Sigmoid colon (tissue), 4 donors: ENCODE measurements at regions not wholly inside any gene's neighbourhood (a gene's known extent, or its start where the extent isn't known, plus 50 kb on each side); places are given as distances from the start of the nearest gene placed in this dataset.

Source experiments
- EP300 ChIP-seq, 4 donors: sonication (generic); formaldehyde crosslinking; IDR thresholded peaks; one replicate each; pipeline ENCODE4 v1.6.1; 2017; ENCODE audit warnings: antibody characterized with exemption in 4 of 4
- POLR2A ChIP-seq, 2 donors: fragments of 450-650 bp; IDR thresholded peaks; one replicate each; pipeline ENCODE4 v1.6.1; 2016; ENCODE audit warnings: antibody characterized with exemption in 2 of 2, mild to moderate bottlenecking in 2 of 2, moderate library complexity in 2 of 2
- TF ChIP-seq, protein P1 (sequence below), 4 experiments: fragments of 450-650 bp in 3 of 4; fragments of 200-600 bp in 1 of 4; IDR thresholded peaks; one replicate each; pipeline ENCODE4 v1.5.1; 2016 to 2019; ENCODE audit warnings: antibody characterized with exemption in 4 of 4, mild to moderate bottlenecking in 3 of 4, moderate library complexity in 2 of 4

DNA sequence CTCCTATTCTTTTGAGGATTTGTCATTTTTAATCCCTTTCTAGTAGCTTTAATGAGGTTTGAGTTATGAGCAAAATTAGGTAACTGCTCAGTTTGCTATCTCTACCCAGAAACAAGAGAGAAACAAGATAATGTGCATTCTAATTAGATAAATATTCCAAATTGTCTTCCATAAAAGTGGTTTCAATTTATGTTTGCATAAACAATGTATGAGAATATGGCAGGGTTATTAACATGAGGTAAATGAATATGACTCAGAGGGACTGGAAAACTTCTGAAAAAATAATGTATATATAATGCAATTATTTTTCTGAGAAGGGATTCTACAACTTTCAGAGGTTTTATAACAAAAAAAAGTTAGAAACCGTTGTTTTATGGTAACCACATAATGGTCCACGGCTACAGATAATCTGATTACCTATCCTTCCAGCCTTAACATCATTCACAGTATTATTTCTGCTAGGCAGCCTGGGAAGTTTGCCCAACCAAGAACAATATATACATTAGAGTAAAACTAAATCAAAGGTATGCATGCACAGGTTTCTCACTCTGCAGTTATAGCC, 101.2 kb downstream of the CRPPA start:
- TF ChIP-seq, protein P1, sequence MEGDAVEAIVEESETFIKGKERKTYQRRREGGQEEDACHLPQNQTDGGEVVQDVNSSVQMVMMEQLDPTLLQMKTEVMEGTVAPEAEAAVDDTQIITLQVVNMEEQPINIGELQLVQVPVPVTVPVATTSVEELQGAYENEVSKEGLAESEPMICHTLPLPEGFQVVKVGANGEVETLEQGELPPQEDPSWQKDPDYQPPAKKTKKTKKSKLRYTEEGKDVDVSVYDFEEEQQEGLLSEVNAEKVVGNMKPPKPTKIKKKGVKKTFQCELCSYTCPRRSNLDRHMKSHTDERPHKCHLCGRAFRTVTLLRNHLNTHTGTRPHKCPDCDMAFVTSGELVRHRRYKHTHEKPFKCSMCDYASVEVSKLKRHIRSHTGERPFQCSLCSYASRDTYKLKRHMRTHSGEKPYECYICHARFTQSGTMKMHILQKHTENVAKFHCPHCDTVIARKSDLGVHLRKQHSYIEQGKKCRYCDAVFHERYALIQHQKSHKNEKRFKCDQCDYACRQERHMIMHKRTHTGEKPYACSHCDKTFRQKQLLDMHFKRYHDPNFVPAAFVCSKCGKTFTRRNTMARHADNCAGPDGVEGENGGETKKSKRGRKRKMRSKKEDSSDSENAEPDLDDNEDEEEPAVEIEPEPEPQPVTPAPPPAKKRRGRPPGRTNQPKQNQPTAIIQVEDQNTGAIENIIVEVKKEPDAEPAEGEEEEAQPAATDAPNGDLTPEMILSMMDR (IDR thresholded peaks at IDR 0.05), result no peak
- TF ChIP-seq EP300 (IDR thresholded peaks at IDR 0.05) (no peak), POLR2A (IDR thresholded peaks at IDR 0.05) (no peak)
